HUES64 (cell line): ENCODE measurements at regions not wholly inside any gene's neighbourhood (a gene's known extent, or its start where the extent isn't known, plus 50 kb on each side); places are given as distances from the start of the nearest gene placed in this dataset.

Experiments used
- H3K27ac ChIP-seq: 2 replicates; pipeline ENCODE4 v1.7.0; 2013; ENCODE audit warnings: low read depth, low read length, inconsistent platforms
- H3K27me3 ChIP-seq: 2 replicates; pipeline ENCODE4 v1.6.1; 2013; ENCODE audit warnings: mild to moderate bottlenecking, low read length; ENCODE audit not compliant: insufficient read depth
- H3K36me3 ChIP-seq: 2 replicates; pipeline ENCODE4 v1.6.1; 2013; ENCODE audit warnings: mild to moderate bottlenecking, low read length; ENCODE audit not compliant: insufficient read depth
- H3K4me1 ChIP-seq: 2 replicates; pipeline ENCODE4 v1.6.1; 2013; ENCODE audit warnings: mild to moderate bottlenecking, low read length, moderate library complexity; ENCODE audit not compliant: insufficient read depth
- H3K4me3 ChIP-seq: 2 replicates; pipeline ENCODE4 v1.5.1; 2013; ENCODE audit warnings: mild to moderate bottlenecking, low read length, moderate library complexity
- H3K9ac ChIP-seq: 2 replicates; pipeline ENCODE4 v1.6.1; 2013; ENCODE audit warnings: mild to moderate bottlenecking, low read depth, low read length
- H3K9me3 ChIP-seq: 2 replicates; pipeline ENCODE4 v1.6.1; 2013; ENCODE audit warnings: low read depth, low read length; ENCODE audit not compliant: insufficient read depth
- WGBS: fragments of 150-250, 120-280 bp; methylation state at CpG from one replicate; pipeline ENCODE4 v1.1.7; 2013; ENCODE audit warnings: missing lambda C conversion rate; 5-methylcytosine and 5-hydroxymethylcytosine counted together

GRCh38 chr9:22363421-22363887 is 83.2 kb upstream of the DMRTA1 start:
- Histone ChIP-seq H3K4me1 (no peaks in the 10 kb centered on the region), H3K9ac (no peak overlapping the region), H3K9me3 (no peaks in the 10 kb centered on the region), H3K27ac (no peak overlapping the region), H3K4me3 (no peak overlapping the region), H3K27me3 (peaks cover 10% of the 10 kb centered on the region; the same call in 1 of the 2 replicates), H3K36me3 (no peaks in the 10 kb centered on the region)
- WGBS: 94% methylated on average over 31 of the region's 31 CpGs

GRCh38 chr9:22373636-22374035 is 73.0 kb upstream of the DMRTA1 start:
- Histone ChIP-seq H3K4me3 (no peak overlapping the region), H3K4me1 (peaks cover 12% of the 10 kb centered on the region; the same call in 1 of the 2 replicates), H3K9ac (no peak overlapping the region), H3K36me3 (no peaks in the 10 kb centered on the region), H3K27me3 (no peaks in the 10 kb centered on the region), H3K27ac (no peak overlapping the region), H3K9me3 (no peaks in the 10 kb centered on the region)
- 90% methylated on average over 2 of the region's 2 CpGs for WGBS

- 50% methylated on average over 2 of the region's 2 CpGs for WGBS
- Histone ChIP-seq H3K9ac (no peak overlapping the region), H3K27me3 (no peaks in the 10 kb centered on the region), H3K27ac (no peak overlapping the region), H3K4me1 (peaks cover 12% of the 10 kb centered on the region; the same call in 1 of the 2 replicates), H3K4me3 (no peak overlapping the region), H3K36me3 (no peaks in the 10 kb centered on the region), H3K9me3 (no peaks in the 10 kb centered on the region)
Observed at GRCh38 chr9:22374051-22374450, 72.6 kb upstream of the DMRTA1 start.

- Histone ChIP-seq H3K36me3 (no peaks in the 10 kb centered on the region), H3K9me3 (no peaks in the 10 kb centered on the region), H3K27ac (no peak overlapping the region), H3K4me3 (no peak overlapping the region), H3K4me1 (peaks cover 9% of the 10 kb centered on the region; the same call in 1 of the 2 replicates), H3K27me3 (no peaks in the 10 kb centered on the region), H3K9ac (no peak overlapping the region)
- 63% methylated on average over 4 of the region's 5 CpGs for WGBS
Observed at GRCh38 chr9:22379272-22379671, 67.4 kb upstream of the DMRTA1 start.

GRCh38 chr9:22381170-22381569 is 65.5 kb upstream of the DMRTA1 start:
- Histone ChIP-seq H3K9me3 (no peaks in the 10 kb centered on the region), H3K27me3 (no peaks in the 10 kb centered on the region), H3K4me1 (peaks cover 6% of the 10 kb centered on the region; the same call in 1 of the 2 replicates), H3K9ac (no peak overlapping the region), H3K36me3 (no peaks in the 10 kb centered on the region), H3K4me3 (no peak overlapping the region), H3K27ac (no peak overlapping the region)
- 61% methylated on average over 1 of the region's 1 CpG for WGBS

GRCh38 chr9:22382331-22382730 is 64.3 kb upstream of the DMRTA1 start:
- Histone ChIP-seq H3K4me1 (peaks cover 6% of the 10 kb centered on the region; the same call in 1 of the 2 replicates), H3K9ac (no peak overlapping the region), H3K9me3 (no peaks in the 10 kb centered on the region), H3K4me3 (no peak overlapping the region), H3K27ac (no peak overlapping the region), H3K36me3 (no peaks in the 10 kb centered on the region), H3K27me3 (no peaks in the 10 kb centered on the region)
- no CpG with 5 or more reads among the region's 2 CpGs for WGBS

GRCh38 chr9:22383718-22384117 is 62.9 kb upstream of the DMRTA1 start:
- Histone ChIP-seq H3K9ac (no peak overlapping the region), H3K4me1 (peaks cover 6% of the 10 kb centered on the region; the same call in 1 of the 2 replicates), H3K9me3 (no peaks in the 10 kb centered on the region), H3K36me3 (no peaks in the 10 kb centered on the region), H3K4me3 (no peak overlapping the region), H3K27me3 (no peaks in the 10 kb centered on the region), H3K27ac (no peak overlapping the region)
- 89% methylated on average over 2 of the region's 2 CpGs for WGBS

- Histone ChIP-seq H3K27me3 (no peaks in the 10 kb centered on the region), H3K4me3 (no peak overlapping the region), H3K4me1 (no peaks in the 10 kb centered on the region; the same call in 1 of the 2 replicates), H3K27ac (no peak overlapping the region), H3K9ac (no peak overlapping the region), H3K36me3 (no peaks in the 10 kb centered on the region), H3K9me3 (no peaks in the 10 kb centered on the region)
- WGBS: 86% methylated on average over 5 of the region's 5 CpGs
Observed at GRCh38 chr9:22389271-22389670, 57.4 kb upstream of the DMRTA1 start.

GRCh38 chr9:22392523-22392922 is 54.1 kb upstream of the DMRTA1 start:
- Histone ChIP-seq H3K9ac (no peak overlapping the region), H3K4me1 (no peaks in the 10 kb centered on the region; the same call in 1 of the 2 replicates), H3K27ac (no peak overlapping the region), H3K36me3 (no peaks in the 10 kb centered on the region), H3K4me3 (no peak overlapping the region), H3K9me3 (no peaks in the 10 kb centered on the region), H3K27me3 (no peaks in the 10 kb centered on the region)
- 94% methylated on average over 3 of the region's 3 CpGs for WGBS

- WGBS: 92% methylated on average over 2 of the region's 2 CpGs
- H3K9ac ChIP-seq: no peak overlapping the region
- no peaks in the 10 kb centered on the region for H3K36me3 ChIP-seq
- no peak overlapping the region for H3K4me3 ChIP-seq
- H3K4me1 ChIP-seq: no peaks in the 10 kb centered on the region
- H3K27me3 ChIP-seq: no peaks in the 10 kb centered on the region
- H3K27ac ChIP-seq: no peak overlapping the region
- no peaks in the 10 kb centered on the region for H3K9me3 ChIP-seq
Observed at GRCh38 chr9:22395687-22396141, 50.9 kb upstream of the DMRTA1 start.
